ENCODE measurements at regions not wholly inside any gene's neighbourhood (a gene's known extent, or its start where the extent isn't known, plus 50 kb on each side); places are given as distances from the start of the nearest gene placed in this dataset.

DNA sequence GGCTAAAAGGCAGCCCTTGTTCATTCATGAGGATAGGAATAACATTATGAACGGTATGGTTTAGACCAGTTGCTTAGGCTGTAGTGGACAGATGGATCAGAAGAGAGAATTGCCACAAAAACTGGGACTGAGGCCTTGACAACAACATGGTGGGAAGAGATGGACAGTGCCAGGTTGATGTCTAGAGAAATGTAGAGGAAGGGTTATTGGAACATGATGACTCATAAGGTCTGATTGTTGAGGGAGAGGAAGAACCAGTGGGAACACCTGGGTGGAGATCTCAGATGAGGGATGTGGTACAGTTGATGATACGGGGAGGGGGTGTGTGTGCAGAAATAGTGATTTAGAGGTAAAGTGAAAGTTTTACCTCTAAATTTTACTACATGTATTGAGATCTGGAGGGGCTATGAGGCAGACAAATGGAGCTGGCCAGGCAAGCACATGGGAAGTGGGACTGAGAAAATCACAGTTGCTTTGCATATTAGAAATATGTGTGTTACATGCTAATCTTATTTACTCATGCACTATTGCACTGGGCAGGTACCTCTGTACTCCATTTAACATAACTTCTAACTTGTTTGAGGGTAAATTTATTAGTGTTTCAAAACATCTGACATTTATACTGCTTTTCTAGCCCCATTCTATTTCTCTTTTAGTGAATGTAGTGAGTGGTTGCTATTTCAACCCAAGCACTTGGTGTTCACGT is 65.6 kb downstream of the PLCE1 start:
- CTCF ChIA-PET, result no interaction called here
- DNase-seq (ENCODE audit: low read depth, low spot score) (no peak), ATAC-seq (no peak)
- BruUV-seq (replicated peaks), result no TSS peak
- Histone ChIP-seq H3K36me3 (ENCODE audit: control insufficient read depth, insufficient read depth, low read length) (no peaks in the 10 kb centered on the region), H3K27ac (ENCODE audit: low read length) (no peak overlapping the region), H3K4me1 (ENCODE audit: control insufficient read depth, insufficient read depth, low read length) (peaks cover 11% of the 10 kb centered on the region; the same call in 1 of the 2 replicates), H3K4me3 (ENCODE audit: low read depth in 2 of 2, low read length in 2 of 2) (no peak overlapping the region), H3K27me3 (ENCODE audit: control insufficient read depth, insufficient read depth, low read length) (no peaks in the 10 kb centered on the region), H3K9me3 (ENCODE audit: control insufficient read depth, insufficient read depth, low read depth, low read length) (no peaks in the 10 kb centered on the region)
- intact Hi-C loops (cut with micrococcal nuclease; ENCODE audit: unreplicated experiment), result no loop called here
- TF ChIP-seq, protein P1, sequence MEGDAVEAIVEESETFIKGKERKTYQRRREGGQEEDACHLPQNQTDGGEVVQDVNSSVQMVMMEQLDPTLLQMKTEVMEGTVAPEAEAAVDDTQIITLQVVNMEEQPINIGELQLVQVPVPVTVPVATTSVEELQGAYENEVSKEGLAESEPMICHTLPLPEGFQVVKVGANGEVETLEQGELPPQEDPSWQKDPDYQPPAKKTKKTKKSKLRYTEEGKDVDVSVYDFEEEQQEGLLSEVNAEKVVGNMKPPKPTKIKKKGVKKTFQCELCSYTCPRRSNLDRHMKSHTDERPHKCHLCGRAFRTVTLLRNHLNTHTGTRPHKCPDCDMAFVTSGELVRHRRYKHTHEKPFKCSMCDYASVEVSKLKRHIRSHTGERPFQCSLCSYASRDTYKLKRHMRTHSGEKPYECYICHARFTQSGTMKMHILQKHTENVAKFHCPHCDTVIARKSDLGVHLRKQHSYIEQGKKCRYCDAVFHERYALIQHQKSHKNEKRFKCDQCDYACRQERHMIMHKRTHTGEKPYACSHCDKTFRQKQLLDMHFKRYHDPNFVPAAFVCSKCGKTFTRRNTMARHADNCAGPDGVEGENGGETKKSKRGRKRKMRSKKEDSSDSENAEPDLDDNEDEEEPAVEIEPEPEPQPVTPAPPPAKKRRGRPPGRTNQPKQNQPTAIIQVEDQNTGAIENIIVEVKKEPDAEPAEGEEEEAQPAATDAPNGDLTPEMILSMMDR (IDR thresholded peaks at IDR 0.05), result no peak
- TF ChIP-seq TCF7L2 (IDR thresholded peaks at IDR 0.05; ENCODE audit: low read depth, low read length) (no peak), POLR2AphosphoS5 (IDR thresholded peaks at IDR 0.05; ENCODE audit: low read depth, low read length) (no peak), SIN3A (IDR thresholded peaks at IDR 0.05; ENCODE audit: borderline replicate concordance, insufficient read depth, low read depth, low read length) (no peak)
- TF ChIP-seq, protein P2, sequence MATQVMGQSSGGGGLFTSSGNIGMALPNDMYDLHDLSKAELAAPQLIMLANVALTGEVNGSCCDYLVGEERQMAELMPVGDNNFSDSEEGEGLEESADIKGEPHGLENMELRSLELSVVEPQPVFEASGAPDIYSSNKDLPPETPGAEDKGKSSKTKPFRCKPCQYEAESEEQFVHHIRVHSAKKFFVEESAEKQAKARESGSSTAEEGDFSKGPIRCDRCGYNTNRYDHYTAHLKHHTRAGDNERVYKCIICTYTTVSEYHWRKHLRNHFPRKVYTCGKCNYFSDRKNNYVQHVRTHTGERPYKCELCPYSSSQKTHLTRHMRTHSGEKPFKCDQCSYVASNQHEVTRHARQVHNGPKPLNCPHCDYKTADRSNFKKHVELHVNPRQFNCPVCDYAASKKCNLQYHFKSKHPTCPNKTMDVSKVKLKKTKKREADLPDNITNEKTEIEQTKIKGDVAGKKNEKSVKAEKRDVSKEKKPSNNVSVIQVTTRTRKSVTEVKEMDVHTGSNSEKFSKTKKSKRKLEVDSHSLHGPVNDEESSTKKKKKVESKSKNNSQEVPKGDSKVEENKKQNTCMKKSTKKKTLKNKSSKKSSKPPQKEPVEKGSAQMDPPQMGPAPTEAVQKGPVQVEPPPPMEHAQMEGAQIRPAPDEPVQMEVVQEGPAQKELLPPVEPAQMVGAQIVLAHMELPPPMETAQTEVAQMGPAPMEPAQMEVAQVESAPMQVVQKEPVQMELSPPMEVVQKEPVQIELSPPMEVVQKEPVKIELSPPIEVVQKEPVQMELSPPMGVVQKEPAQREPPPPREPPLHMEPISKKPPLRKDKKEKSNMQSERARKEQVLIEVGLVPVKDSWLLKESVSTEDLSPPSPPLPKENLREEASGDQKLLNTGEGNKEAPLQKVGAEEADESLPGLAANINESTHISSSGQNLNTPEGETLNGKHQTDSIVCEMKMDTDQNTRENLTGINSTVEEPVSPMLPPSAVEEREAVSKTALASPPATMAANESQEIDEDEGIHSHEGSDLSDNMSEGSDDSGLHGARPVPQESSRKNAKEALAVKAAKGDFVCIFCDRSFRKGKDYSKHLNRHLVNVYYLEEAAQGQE (IDR thresholded peaks at IDR 0.05; ENCODE audit: insufficient read depth in 1 of 2, low read depth in 2 of 2, low read length in 1 of 2), result no peak
- POLR2A ChIA-PET, result no interaction called here
- in situ Hi-C loops (cut with HindIII; ENCODE audit: low pct_unique_long_range_greater_than_20kb, low sequenced_read_pairs), result no loop called here

DNA sequence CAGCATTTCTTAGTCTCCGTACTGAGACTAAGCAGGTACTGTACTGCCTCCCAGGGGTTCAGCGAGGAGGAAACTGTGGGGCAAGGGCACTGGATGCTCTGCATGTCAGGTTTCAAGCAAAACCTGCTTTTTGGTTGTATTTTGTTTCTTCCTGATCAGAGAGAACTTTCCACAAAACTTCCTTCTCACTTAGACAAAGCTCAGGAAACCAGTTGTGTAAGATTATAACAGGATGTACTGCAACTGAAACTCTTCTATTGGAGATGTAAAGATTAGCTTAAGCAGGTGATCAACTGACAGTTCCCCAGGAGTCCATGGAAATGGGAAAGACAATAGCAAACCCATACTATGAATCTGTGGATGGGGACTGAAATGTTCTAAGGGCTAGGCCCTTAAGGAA is 67.3 kb downstream of the PLCE1 start:
- H3K36me3 ChIP-seq (ENCODE audit: control insufficient read depth, insufficient read depth, low read length), result no peaks in the 10 kb centered on the region
- peaks cover 19% of the 10 kb centered on the region; the same call in 1 of the 2 replicates for H3K4me1 ChIP-seq (ENCODE audit: control insufficient read depth, insufficient read depth, low read length)
- ATAC-seq, result no peak
- TF ChIP-seq, protein P1 (IDR thresholded peaks at IDR 0.05), result peak; percentile 16; the same call in 1 of the 2 replicates
- no peak for TF ChIP-seq TCF7L2 (IDR thresholded peaks at IDR 0.05; ENCODE audit: low read depth, low read length)
- no peak for TF ChIP-seq SIN3A (IDR thresholded peaks at IDR 0.05; ENCODE audit: borderline replicate concordance, insufficient read depth, low read depth, low read length)
- H3K27ac ChIP-seq (ENCODE audit: low read length), result no peak overlapping the region
- BruUV-seq (replicated peaks), result no TSS peak
- no peaks in the 10 kb centered on the region for H3K9me3 ChIP-seq (ENCODE audit: control insufficient read depth, insufficient read depth, low read depth, low read length)
- DNase-seq (ENCODE audit: low read depth, low spot score), result no peak
- no peak overlapping the region for H3K4me3 ChIP-seq (ENCODE audit: low read depth in 2 of 2, low read length in 2 of 2)
- no peaks in the 10 kb centered on the region for H3K27me3 ChIP-seq (ENCODE audit: control insufficient read depth, insufficient read depth, low read length)
- CTCF ChIA-PET, result interaction anchor here (1.6 kb wide), 1 partner anchor 144 kb away, joined by 7 read pairs; no protein-coding TSS in a partner anchor
- POLR2A ChIA-PET, result no interaction called here
- intact Hi-C loops (cut with micrococcal nuclease; ENCODE audit: unreplicated experiment), result no loop called here
- in situ Hi-C loops (cut with HindIII; ENCODE audit: low pct_unique_long_range_greater_than_20kb, low sequenced_read_pairs), result no loop called here
